ENCODE measurements at regions not wholly inside any gene's neighbourhood (a gene's known extent, or its start where the extent isn't known, plus 50 kb on each side); places are given as distances from the start of the nearest gene placed in this dataset.
"Not testable (repeated sequence)": the region's sequence is repeated elsewhere in the genome, so short reads cannot be mapped to it uniquely, and the experiment has no call there.

- TF ChIP-seq CTCF, POLR2A (IDR thresholded peaks at IDR 0.05): not testable (repeated sequence)
Measured at GRCh38 chr3:163361357-163361878, 1716.9 kb downstream of the SI start.

All from heart left ventricle (tissue), 13 donors.